SK-N-SH (cell line): ENCODE measurements at regions not wholly inside any gene's neighbourhood (a gene's known extent, or its start where the extent isn't known, plus 50 kb on each side); places are given as distances from the start of the nearest gene placed in this dataset.

Experiments used
- CTCF ChIP-seq: fragments of 200-600 bp; sonication (generic); IDR thresholded peaks from 2 replicates; pipeline ENCODE4 v1.6.1; 2017; ENCODE audit warnings: antibody characterized with exemption, mild to moderate bottlenecking, moderate library complexity
- EP300 ChIP-seq, 2 experiments: IDR thresholded peaks; 2 replicates each; pipeline versions ENCODE4 v1.4.0 to v1.6.1; 2012; ENCODE audit warnings: borderline replicate concordance in 1 of 2, low read depth in 1 of 2, low read length in 1 of 2
- EZH2phosphoT487 ChIP-seq: fragments of 200-600 bp; sonication (generic); IDR thresholded peaks from 2 replicates; pipeline ENCODE4 v1.6.1; 2017; ENCODE audit warnings: low read depth, mixed run types, mild to moderate bottlenecking, antibody characterized with exemption, moderate library complexity, borderline replicate concordance
- GABPA ChIP-seq: IDR thresholded peaks from 2 replicates; pipeline ENCODE4 v1.4.0; 2012; ENCODE audit warnings: low read depth, mild to moderate bottlenecking
- MXI1 ChIP-seq: IDR thresholded peaks from 2 replicates; pipeline ENCODE4 v1.6.1; 2012; ENCODE audit warnings: mild to moderate bottlenecking, low read depth, low read length, improper control_type of control experiment
- NRF1 ChIP-seq: IDR thresholded peaks from 2 replicates; pipeline ENCODE4 v1.6.1; 2012; ENCODE audit warnings: low read depth, mild to moderate bottlenecking, low read length
- POLR2AphosphoS5 ChIP-seq: IDR thresholded peaks from 2 replicates; pipeline ENCODE4 v1.6.1; 2012; ENCODE audit warnings: low read depth, low read length
- RAD21 ChIP-seq: IDR thresholded peaks from 2 replicates; pipeline ENCODE4 v1.6.1; 2012; ENCODE audit warnings: mild to moderate bottlenecking, low read length
- TAF1 ChIP-seq: IDR thresholded peaks from 2 replicates; pipeline ENCODE4 v1.6.1; 2012; ENCODE audit warnings: low read depth, mild to moderate bottlenecking, low read length, moderate library complexity, borderline replicate concordance

- no peak for TF ChIP-seq MXI1
- TF ChIP-seq CTCF: no peak
- no peak for TF ChIP-seq NRF1
- TF ChIP-seq TAF1: no peak
- TF ChIP-seq GABPA: no peak
- no peak for TF ChIP-seq EZH2phosphoT487
- no peak for TF ChIP-seq RAD21
- no peak for TF ChIP-seq EP300 (IDR thresholded peaks at IDR 0.05; ENCODE audit: borderline replicate concordance in 1 of 2, low read depth in 1 of 2, low read length in 1 of 2)
- TF ChIP-seq POLR2AphosphoS5: no peak
These were observed 123.0 kb upstream of the MTAP start for GRCh38 chr9:21679432-21679831.
